DMS79 treated with DMSO at 0.1 percent for 48 hours (cell line): ENCODE measurements at regions not wholly inside any gene's neighbourhood (a gene's known extent, or its start where the extent isn't known, plus 50 kb on each side); places are given as distances from the start of the nearest gene placed in this dataset.

Experiments used
- DNase-seq: peaks from one replicate; lab custom pipeline; 2025; lab: John Stamatoyannopoulos, UW

DNA sequence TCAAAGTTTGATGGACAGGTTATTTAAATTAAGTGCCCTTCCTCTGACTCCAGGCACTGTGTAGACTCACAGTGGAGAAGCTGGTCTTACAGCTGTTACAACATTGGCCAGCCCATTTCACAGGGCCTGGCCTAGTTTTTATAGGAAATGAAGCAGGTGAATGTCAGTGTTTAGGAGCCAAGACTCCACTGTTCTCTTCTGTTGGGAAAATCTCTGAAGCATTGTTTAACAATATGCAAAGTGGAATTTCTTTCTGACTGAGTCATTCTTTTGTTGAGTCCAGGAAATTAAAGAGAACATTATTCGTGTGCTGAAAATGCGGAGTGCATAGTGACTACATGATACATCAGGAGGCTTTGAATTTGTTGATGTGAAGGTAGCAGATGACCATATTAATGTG is 64.7 kb downstream of the ARRDC4 start:
- no peak for DNase-seq

- DNase-seq = no peak
These were observed 74.2 kb downstream of the ARRDC4 start for GRCh38 chr15:98034731-98035130.

- DNase-seq = no peak
These were observed 74.6 kb downstream of the ARRDC4 start for GRCh38 chr15:98035134-98035533.

DNA sequence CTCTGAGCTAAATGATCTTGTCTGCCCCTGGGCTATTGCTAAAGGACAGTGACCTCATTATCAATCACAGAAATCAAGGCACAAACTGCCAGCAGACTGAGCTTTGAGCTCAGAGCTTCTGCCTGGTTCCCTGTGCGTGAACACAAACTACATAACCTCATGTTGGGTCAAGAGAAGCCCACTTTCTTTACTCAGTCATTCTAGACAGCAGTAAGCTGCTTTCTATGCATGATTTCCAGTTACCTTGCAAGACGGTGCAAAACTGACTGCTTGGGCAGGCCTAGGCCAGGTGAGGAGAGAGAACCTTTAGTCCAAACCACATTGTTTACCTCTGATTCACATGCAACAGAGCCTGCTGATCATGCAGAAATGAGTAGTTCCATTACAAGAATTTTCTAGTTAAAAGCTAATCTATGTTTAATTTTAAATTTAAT is 75.1 kb downstream of the ARRDC4 start:
- DNase-seq = no peak

- DNase-seq = no peak
These were observed 79.1 kb downstream of the ARRDC4 start for GRCh38 chr15:98039596-98039995.

DNA sequence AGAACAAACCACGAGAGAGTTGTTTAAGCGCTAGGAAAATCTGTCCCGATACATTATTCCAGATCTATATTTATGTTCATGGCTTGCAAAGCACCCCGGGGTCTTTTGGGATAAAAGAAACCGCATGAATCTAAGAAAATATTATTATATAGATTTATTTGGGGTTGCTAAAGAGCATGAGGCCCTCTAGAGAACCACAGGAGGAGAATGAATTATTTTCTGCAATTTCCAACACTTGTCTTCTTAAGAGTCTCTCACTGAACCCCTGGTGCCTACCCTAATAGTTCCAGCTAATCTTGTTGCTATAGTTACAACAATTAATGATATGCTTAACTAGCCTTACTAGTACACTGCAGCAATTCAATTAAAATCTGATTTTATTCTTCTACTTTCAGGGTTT is 79.6 kb downstream of the ARRDC4 start:
- DNase-seq = no peak

- no peak for DNase-seq
These were observed 82.9 kb downstream of the ARRDC4 start for GRCh38 chr15:98043160-98044014.

GRCh38 chr15:98051734-98052133 is 91.2 kb downstream of the ARRDC4 start:
- DNase-seq = no peak

- no peak for DNase-seq
These were observed 97.0 kb downstream of the ARRDC4 start for GRCh38 chr15:98057453-98057852.

- DNase-seq = no peak
These were observed 102.4 kb downstream of the ARRDC4 start for GRCh38 chr15:98062869-98063268.

DNA sequence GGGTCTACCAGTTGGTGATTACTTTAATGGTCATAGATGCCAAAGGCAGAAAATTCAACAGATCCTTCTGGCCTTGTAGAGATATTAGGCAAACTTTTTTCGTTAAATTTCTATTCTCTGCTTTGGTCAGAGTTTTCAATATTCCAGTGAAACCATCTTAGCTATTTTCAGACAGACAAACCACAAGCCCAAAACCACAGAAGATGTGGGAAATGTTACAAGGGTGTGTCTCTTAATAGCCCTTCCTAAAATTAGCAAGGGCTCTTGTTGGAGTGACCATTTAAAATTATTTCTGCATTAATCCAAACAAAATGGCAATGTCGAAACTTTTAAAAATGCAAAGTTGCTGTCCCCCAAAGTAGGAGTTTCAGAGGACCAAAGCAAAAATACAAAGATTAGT is 102.8 kb downstream of the ARRDC4 start:
- DNase-seq = no peak

- DNase-seq = no peak
These were observed 103.4 kb downstream of the ARRDC4 start for GRCh38 chr15:98063871-98064270.

- no peak for DNase-seq
These were observed 106.8 kb downstream of the ARRDC4 start for GRCh38 chr15:98067339-98067738.

- DNase-seq = no peak
These were observed 108.8 kb downstream of the ARRDC4 start for GRCh38 chr15:98069256-98069655.

DNA sequence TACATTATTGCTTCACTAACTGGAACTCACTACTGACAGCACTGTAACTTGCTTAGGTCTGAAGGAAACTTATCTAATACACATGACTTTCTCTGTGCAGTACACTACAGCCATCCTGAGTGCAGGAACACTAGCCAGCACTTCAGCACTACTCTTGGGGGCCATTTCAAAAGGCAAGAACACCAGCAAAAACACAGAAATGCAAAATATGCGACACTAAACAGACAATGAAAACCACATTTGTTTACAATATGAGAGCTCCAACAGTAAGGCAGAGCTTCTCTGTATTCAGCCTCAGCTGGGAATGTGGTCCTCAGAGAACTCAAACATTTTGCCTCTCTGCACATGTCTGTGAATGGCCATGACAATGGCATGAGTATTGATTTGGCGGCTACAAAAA is 109.6 kb downstream of the ARRDC4 start:
- DNase-seq = no peak

GRCh38 chr15:98071786-98072185 is 111.3 kb downstream of the ARRDC4 start:
- DNase-seq = no peak

GRCh38 chr15:98075441-98075840 is 114.9 kb downstream of the ARRDC4 start:
- DNase-seq = no peak

DNA sequence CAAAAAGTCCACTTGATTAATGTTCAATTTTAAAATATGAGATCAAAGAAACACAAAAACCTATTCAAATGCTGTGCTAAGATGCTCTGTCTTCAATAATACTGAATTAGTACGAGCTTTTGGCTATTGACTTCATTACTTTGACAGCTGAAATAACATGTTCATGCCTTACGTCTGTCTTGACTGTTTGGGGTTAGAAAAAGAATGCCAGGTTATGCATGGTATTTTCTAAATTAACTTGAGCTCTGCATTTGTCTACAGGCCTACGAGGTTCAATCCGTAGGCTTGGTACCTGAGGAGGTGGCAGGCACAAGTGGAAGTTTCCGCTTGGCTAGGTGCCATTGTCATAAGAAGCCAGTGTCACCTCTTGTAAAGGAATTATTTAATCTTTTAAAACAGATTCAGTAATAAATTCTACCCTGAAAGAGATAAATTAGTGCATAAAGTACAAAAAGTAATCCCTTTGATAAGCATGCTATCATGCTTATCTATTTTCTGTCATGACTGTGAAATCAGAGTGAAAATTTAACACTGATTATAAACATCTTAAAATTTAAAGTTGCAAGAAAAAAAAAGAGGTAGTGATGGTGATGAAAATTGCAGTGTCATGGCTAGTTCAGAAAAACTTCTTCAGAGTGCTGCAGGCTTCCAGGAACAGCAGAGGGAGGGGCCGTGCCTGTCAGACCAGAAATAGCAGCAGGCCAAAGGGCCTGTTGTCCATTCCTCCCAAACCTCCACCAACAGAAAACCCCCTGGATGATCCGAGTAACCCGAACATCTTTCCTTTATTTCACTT is 115.7 kb downstream of the ARRDC4 start:
- no peak for DNase-seq

GRCh38 chr15:98077186-98077585 is 116.7 kb downstream of the ARRDC4 start:
- DNase-seq = no peak

GRCh38 chr15:98080791-98081190 is 120.3 kb downstream of the ARRDC4 start:
- no peak for DNase-seq

DNA sequence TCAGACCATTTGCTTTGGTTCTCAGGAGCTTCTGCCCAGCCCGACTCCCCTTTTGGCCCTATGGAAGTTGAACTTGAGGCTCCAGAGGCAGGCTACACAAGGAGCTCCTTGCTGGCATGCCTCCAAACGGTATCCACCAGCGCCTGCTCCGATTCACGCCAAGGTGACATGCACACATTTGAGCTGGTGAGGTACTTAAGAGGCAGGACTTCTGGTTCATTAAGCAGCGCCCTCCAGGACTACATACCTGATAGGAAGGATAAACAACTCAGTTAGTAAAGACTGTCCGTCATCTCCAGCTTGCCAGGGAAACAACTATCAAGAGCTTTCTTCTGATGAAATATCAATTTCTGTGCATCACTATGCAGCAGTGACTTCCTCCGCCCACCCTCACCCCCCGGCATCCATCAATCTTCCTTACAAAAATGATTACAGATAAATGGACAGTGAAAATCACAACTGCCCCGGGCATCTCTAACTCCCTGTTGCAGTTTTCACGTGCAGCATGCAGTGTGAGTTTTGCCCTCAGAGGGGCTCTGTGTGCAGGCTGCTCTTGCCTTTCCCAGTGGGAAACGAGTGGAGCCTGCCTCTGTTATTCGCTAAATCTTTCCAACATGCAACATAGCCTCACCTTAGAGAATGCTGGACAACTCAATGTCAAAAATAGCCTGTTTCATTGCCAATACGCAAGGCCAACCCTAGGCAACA is 122.9 kb downstream of the ARRDC4 start:
- DNase-seq = peak; percentile 0

GRCh38 chr15:98085003-98085639 is 124.6 kb downstream of the ARRDC4 start:
- DNase-seq = peak; percentile 0
